HCT116 (cell line): ENCODE measurements at regions not wholly inside any gene's neighbourhood (a gene's known extent, or its start where the extent isn't known, plus 50 kb on each side); places are given as distances from the start of the nearest gene placed in this dataset.

Source experiments
- ATAC-seq: fragments of 200-7000 bp; cut with Tn5 transposase; 2 replicates; pipeline ENCODE4 v1.9.1; 2020; ENCODE audit warnings: mild to moderate bottlenecking, moderate library complexity
- BruUV-seq: library from RNA; stranded (reverse); fragments of 400-500 nt; replicated peaks from 2 replicates; lab custom pipeline; 2021; lab: Mats Ljungman, UMichigan
- CTCF ChIA-PET: fragments of 300-600 bp; sonication (Branson Sonifier 250); formaldehyde crosslinking; loops from one replicate; lab custom pipeline; 2021; ENCODE audit warnings: antibody characterized with exemption; lab: Charles Lee
- POLR2A ChIA-PET: fragments of 300-600, 350-600 bp; sonication (Branson Sonifier 250); formaldehyde crosslinking; loops from one replicate; lab custom pipeline; 2021; ENCODE audit warnings: antibody characterized with exemption; lab: Charles Lee
- RAD21 ChIA-PET, 2 experiments: fragments of 300-600 bp; sonication (Branson Sonifier 250); formaldehyde crosslinking; loops; one replicate each; lab custom pipeline; 2023; ENCODE audit warnings: low total read pairs in 2 of 2; ENCODE audit not compliant: uncharacterized antibody in 2 of 2, unreplicated experiment in 2 of 2, low non-redundant PET in 1 of 2; lab: Charles Lee
- DNase-seq: peaks from one replicate; pipeline ENCODE4 v3.0.0-alpha.2; 2010; ENCODE audit warnings: low read depth, low spot score
- H2AFZ ChIP-seq: fragments of 200-600 bp; shearing (Covaris generic), sonication (generic); 2 replicates; pipeline ENCODE4 v1.6.1; 2017; ENCODE audit warnings: low read depth, mixed run types, mixed read lengths, antibody characterized with exemption, low read length; ENCODE audit not compliant: poor library complexity, severe bottlenecking
- H3K27ac ChIP-seq: 2 replicates; pipeline ENCODE4 v1.5.1; 2012; ENCODE audit warnings: low read depth, low read length
- H3K27me3 ChIP-seq: fragments of 200-600 bp; sonication (generic); 2 replicates; pipeline ENCODE4 v1.6.1; 2016; ENCODE audit warnings: mixed run types, low read length, mixed read lengths; ENCODE audit not compliant: insufficient read depth
- H3K36me3 ChIP-seq, 2 experiments: fragments of 200-500 bp in 1 of 2; fragments of 200-600 bp in 1 of 2; sonication (Bioruptor generic) in 1 of 2; sonication (generic) in 1 of 2; 2 replicates each; pipeline versions ENCODE4 v1.5.1 to v1.6.1; 2014 to 2016; ENCODE audit warnings: low read length in 2 of 2, inconsistent platforms in 1 of 2, mixed read lengths in 1 of 2, mixed run types in 1 of 2; ENCODE audit not compliant: insufficient read depth in 2 of 2, control insufficient read depth in 1 of 2
- H3K4me1 ChIP-seq, 2 experiments: fragments of 200-600 bp in 1 of 2; sonication (generic) in 1 of 2; 2 replicates each; pipeline versions ENCODE4 v1.5.1 to v1.6.1; 2012 to 2017; ENCODE audit warnings: low read length in 2 of 2, inconsistent platforms in 1 of 2, mild to moderate bottlenecking in 1 of 2, mixed read lengths in 1 of 2, mixed run types in 1 of 2, moderate library complexity in 1 of 2; ENCODE audit not compliant: insufficient read depth in 2 of 2, control insufficient read depth in 1 of 2
- H3K4me2 ChIP-seq: fragments of 200-600 bp; sonication (generic); 2 replicates; pipeline ENCODE4 v1.6.1; 2017; ENCODE audit warnings: mixed run types, low read length, mixed read lengths
- H3K4me3 ChIP-seq, 2 experiments: fragments of 200-600 bp in 1 of 2; sonication (generic) in 1 of 2; replicated peaks in 1 of 2; 2 replicates each; pipeline ENCODE4 v1.5.1; 2011 to 2016; ENCODE audit warnings: low read length in 2 of 2, control low read depth in 1 of 2, low read depth in 1 of 2, mild to moderate bottlenecking in 1 of 2, mixed read lengths in 1 of 2, mixed run types in 1 of 2
- H3K79me2 ChIP-seq: fragments of 200-600 bp; sonication (generic); 2 replicates; pipeline ENCODE4 v1.6.1; 2017; ENCODE audit warnings: mild to moderate bottlenecking, mixed run types, low read length, moderate library complexity, mixed read lengths; ENCODE audit not compliant: insufficient read depth
- H3K9ac ChIP-seq: fragments of 200-600 bp; sonication (generic); 2 replicates; pipeline ENCODE4 v1.6.1; 2016; ENCODE audit warnings: low read length, mixed read lengths
- H3K9me2 ChIP-seq: fragments of 200-600 bp; sonication (generic), shearing (Covaris generic); 2 replicates; pipeline ENCODE4 v1.6.1; 2017; ENCODE audit warnings: mixed run types, mild to moderate bottlenecking, moderate library complexity; ENCODE audit not compliant: insufficient read depth
- H3K9me3 ChIP-seq, 2 experiments: fragments of 200-500 bp in 1 of 2; fragments of 200-600 bp in 1 of 2; sonication (Bioruptor generic) in 1 of 2; sonication (generic) in 1 of 2; 2 replicates each; pipeline ENCODE4 v1.6.1; 2014 to 2017; ENCODE audit warnings: low read length in 2 of 2, mixed read lengths in 2 of 2, inconsistent platforms in 1 of 2, low read depth in 1 of 2, mild to moderate bottlenecking in 1 of 2, mixed run types in 1 of 2, moderate library complexity in 1 of 2; ENCODE audit not compliant: control insufficient read depth in 1 of 2, insufficient read depth in 1 of 2
- H4K20me1 ChIP-seq: fragments of 200-600 bp; sonication (generic), shearing (Covaris generic); 2 replicates; pipeline ENCODE4 v1.6.1; 2017; ENCODE audit warnings: mixed run types, mild to moderate bottlenecking, moderate library complexity; ENCODE audit not compliant: insufficient read depth
- CEBPB ChIP-seq: IDR thresholded peaks from 2 replicates; pipeline ENCODE4 v1.6.1; 2012; ENCODE audit warnings: low read depth
- EGR1 ChIP-seq: IDR thresholded peaks from 2 replicates; pipeline ENCODE4 v1.6.1; 2012; ENCODE audit warnings: low read depth
- ELF1 ChIP-seq: IDR thresholded peaks from 2 replicates; pipeline ENCODE4 v1.6.1; 2012; ENCODE audit warnings: low read depth, borderline replicate concordance
- EZH2 ChIP-seq: fragments of 200-600 bp; sonication (generic); IDR thresholded peaks from 2 replicates; pipeline ENCODE4 v1.6.1; 2017; ENCODE audit warnings: antibody characterized with exemption, mixed run types
- EZH2phosphoT487 ChIP-seq: fragments of 200-600 bp; IDR thresholded peaks from 2 replicates; pipeline ENCODE4 v1.6.1; 2018; ENCODE audit warnings: antibody characterized with exemption, borderline replicate concordance
- FOSL1 ChIP-seq: IDR thresholded peaks from 2 replicates; pipeline ENCODE4 v1.6.1; 2012; ENCODE audit warnings: low read depth
- JUND ChIP-seq: IDR thresholded peaks from 2 replicates; pipeline ENCODE4 v1.6.1; 2012
- POLR2AphosphoS5 ChIP-seq: IDR thresholded peaks from 2 replicates; pipeline ENCODE4 v1.6.1; 2011; ENCODE audit warnings: mild to moderate bottlenecking, low read depth, low read length, moderate library complexity
- RAD21 ChIP-seq: IDR thresholded peaks from 2 replicates; pipeline ENCODE4 v1.6.1; 2012; ENCODE audit warnings: low read depth, mild to moderate bottlenecking
- SP1 ChIP-seq: IDR thresholded peaks from 2 replicates; pipeline ENCODE4 v1.6.1; 2012; ENCODE audit warnings: low read depth
- ZFX ChIP-seq: fragments of 450-650 bp; IDR thresholded peaks from 2 replicates; pipeline ENCODE4 v1.6.1; 2017
- intact Hi-C: fragments of 100-400 bp; cut with micrococcal nuclease; formaldehyde crosslinking; loops from 2 replicates; pipeline ENCODE4 v1.10.0; 2022
- TF ChIP-seq, protein P1 (sequence below): IDR thresholded peaks from 2 replicates; pipeline ENCODE4 v1.6.1; 2012
- TF ChIP-seq, protein P2 (sequence below): IDR thresholded peaks from 2 replicates; pipeline ENCODE4 v1.6.1; 2012

DNA sequence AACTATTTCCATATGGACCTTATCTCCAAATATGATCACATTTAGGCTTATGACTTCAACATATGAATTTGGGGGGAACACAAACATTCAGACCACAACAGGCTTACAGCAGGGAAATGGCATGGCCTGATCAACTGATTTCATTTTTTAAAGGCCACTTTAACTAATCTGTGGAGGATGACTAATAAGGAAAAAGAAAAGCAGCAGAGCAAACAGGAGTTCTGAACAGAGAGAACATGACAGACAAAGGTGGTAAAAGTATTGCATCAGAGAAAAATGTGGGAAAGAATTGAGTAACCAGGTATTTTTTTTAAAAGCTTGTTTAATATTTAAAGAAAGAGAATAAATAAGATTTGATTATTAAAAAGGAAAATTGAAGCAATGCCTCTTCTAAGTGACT, 366.1 kb upstream of the TMPO start:
- Histone ChIP-seq H3K79me2 (no peaks in the 10 kb centered on the region), H2AFZ (no peak overlapping the region), H3K9me3 (no peaks in the 10 kb centered on the region), H4K20me1 (no peaks in the 10 kb centered on the region), H3K4me1 (no peaks in the 10 kb centered on the region), H3K36me3 (no peaks in the 10 kb centered on the region), H3K9ac (no peak overlapping the region), H3K4me2 (no peak overlapping the region), H3K4me3 (no peak overlapping the region), H3K27ac (no peak overlapping the region), H3K9me2 (no peaks in the 10 kb centered on the region), H3K27me3 (peaks cover 16% of the 10 kb centered on the region; the same call in 1 of the 2 replicates)
- CTCF ChIA-PET = no interaction called here
- no peak for DNase-seq
- POLR2A ChIA-PET = no interaction called here
- RAD21 ChIA-PET = no interaction called here
- ATAC-seq = no peak
- intact Hi-C loops = no loop called here
- BruUV-seq = no TSS peak
- TF ChIP-seq, protein P1, sequence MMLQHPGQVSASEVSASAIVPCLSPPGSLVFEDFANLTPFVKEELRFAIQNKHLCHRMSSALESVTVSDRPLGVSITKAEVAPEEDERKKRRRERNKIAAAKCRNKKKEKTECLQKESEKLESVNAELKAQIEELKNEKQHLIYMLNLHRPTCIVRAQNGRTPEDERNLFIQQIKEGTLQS = no peak
- TF ChIP-seq RAD21 = no peak
- TF ChIP-seq EZH2 = no peak
- TF ChIP-seq FOSL1 = no peak
- no peak for TF ChIP-seq SP1
- TF ChIP-seq EGR1 = no peak
- TF ChIP-seq, protein P2, sequence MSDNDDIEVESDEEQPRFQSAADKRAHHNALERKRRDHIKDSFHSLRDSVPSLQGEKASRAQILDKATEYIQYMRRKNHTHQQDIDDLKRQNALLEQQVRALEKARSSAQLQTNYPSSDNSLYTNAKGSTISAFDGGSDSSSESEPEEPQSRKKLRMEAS = no peak
- TF ChIP-seq ZFX = no peak
- no peak for TF ChIP-seq EZH2phosphoT487
- no peak for TF ChIP-seq ELF1
- TF ChIP-seq POLR2AphosphoS5 = no peak
- TF ChIP-seq CEBPB = no peak
- no peak for TF ChIP-seq JUND

DNA sequence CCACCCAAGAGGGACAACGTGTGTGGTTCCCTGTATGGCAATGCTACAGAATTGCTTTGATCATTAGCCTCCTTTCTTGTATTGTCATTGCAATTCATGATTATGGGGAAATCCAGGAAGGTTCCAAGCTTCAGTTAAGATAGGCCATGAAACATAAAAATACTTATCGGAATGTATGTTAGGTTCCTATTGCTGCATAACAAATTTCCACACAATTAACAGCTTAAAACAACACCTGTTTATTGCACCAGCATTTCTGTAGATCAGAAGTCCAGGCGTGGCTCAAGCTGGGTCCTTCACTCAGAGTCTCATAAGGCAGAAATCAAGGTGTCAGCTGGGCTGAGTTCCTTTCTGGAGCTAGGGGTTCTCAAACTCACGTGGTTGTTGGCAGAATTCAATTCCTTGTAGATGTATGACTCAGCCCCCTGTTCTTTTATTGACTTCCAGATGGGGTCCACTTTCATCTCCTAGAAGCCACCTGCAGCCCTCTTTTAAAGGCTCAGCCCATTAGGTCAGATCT, 365.6 kb upstream of the TMPO start:
- CTCF ChIA-PET = no interaction called here
- RAD21 ChIA-PET = no interaction called here
- BruUV-seq = no TSS peak
- H3K9me2 ChIP-seq = no peaks in the 10 kb centered on the region
- no peaks in the 10 kb centered on the region for H3K36me3 ChIP-seq
- H3K27ac ChIP-seq = no peak overlapping the region
- H4K20me1 ChIP-seq = no peaks in the 10 kb centered on the region
- H3K27me3 ChIP-seq = peaks cover 20% of the 10 kb centered on the region; the same call in 1 of the 2 replicates
- ATAC-seq (no peak), DNase-seq (no peak)
- H3K4me2 ChIP-seq = no peak overlapping the region
- H3K79me2 ChIP-seq = no peaks in the 10 kb centered on the region
- no peak overlapping the region for H3K4me3 ChIP-seq
- POLR2A ChIA-PET = no interaction called here
- H3K9ac ChIP-seq = no peak overlapping the region
- no peaks in the 10 kb centered on the region for H3K4me1 ChIP-seq
- H3K9me3 ChIP-seq = no peaks in the 10 kb centered on the region
- intact Hi-C loops = no loop called here
- no peak for TF ChIP-seq SP1
- no peak overlapping the region for H2AFZ ChIP-seq
